GM13976 (cell line): ENCODE measurements at regions not wholly inside any gene's neighbourhood (a gene's known extent, or its start where the extent isn't known, plus 50 kb on each side); places are given as distances from the start of the nearest gene placed in this dataset.

Experiments
- DNase-seq: peaks from one replicate; pipeline ENCODE4 v3.0.0; 2012; ENCODE audit warnings: low spot score
- CTCF ChIP-seq: IDR thresholded peaks from 2 replicates; pipeline ENCODE4 v1.5.1; 2012; ENCODE audit warnings: borderline replicate concordance, mild to moderate bottlenecking; ENCODE audit not compliant: insufficient read depth; ENCODE audit errors: extremely low read depth, missing control alignments, control extremely low read depth
- in situ Hi-C: fragments of 300-500 bp; cut with MboI; formaldehyde crosslinking; loops from one replicate; pipeline ENCODE4 v1.12.0; 2022; ENCODE audit warnings: low sequenced_read_pairs, mixed read lengths, inconsistent platforms; ENCODE audit not compliant: unreplicated experiment

GRCh38 chr13:65830411-65831205 lies 1399.5 kb downstream of the PCDH9 start:
- in situ Hi-C loops, result no loop called here
- DNase-seq, result no peak
- no peak for TF ChIP-seq CTCF

- TF ChIP-seq CTCF, result no peak
- DNase-seq, result no peak
- in situ Hi-C loops, result no loop called here
Observed at GRCh38 chr13:65829241-65830008, 1400.7 kb downstream of the PCDH9 start.

GRCh38 chr13:65826657-65827056 lies 1403.5 kb downstream of the PCDH9 start:
- DNase-seq, result no peak
- TF ChIP-seq CTCF, result no peak
- in situ Hi-C loops, result no loop called here

- DNase-seq, result no peak
- in situ Hi-C loops, result no loop called here
- no peak for TF ChIP-seq CTCF
Observed at GRCh38 chr13:65825039-65825438, 1405.1 kb downstream of the PCDH9 start.

GRCh38 chr13:65808061-65808460 lies 1422.1 kb downstream of the PCDH9 start:
- TF ChIP-seq CTCF, result no peak
- no peak for DNase-seq
- in situ Hi-C loops, result no loop called here

GRCh38 chr13:65803530-65804392 lies 1426.4 kb downstream of the PCDH9 start:
- TF ChIP-seq CTCF, result no peak
- in situ Hi-C loops, result no loop called here
- no peak for DNase-seq
